ENCODE measurements at regions not wholly inside any gene's neighbourhood (a gene's known extent, or its start where the extent isn't known, plus 50 kb on each side); places are given as distances from the start of the nearest gene placed in this dataset.

GRCh38 chr16:66315210-66315825, 51.2 kb upstream of the CDH5 start:
- peak; percentile 13 to 70 (median 46) for DNase-seq (ENCODE audit: low read depth in 2 of 3, low spot score in 2 of 3)

DNA sequence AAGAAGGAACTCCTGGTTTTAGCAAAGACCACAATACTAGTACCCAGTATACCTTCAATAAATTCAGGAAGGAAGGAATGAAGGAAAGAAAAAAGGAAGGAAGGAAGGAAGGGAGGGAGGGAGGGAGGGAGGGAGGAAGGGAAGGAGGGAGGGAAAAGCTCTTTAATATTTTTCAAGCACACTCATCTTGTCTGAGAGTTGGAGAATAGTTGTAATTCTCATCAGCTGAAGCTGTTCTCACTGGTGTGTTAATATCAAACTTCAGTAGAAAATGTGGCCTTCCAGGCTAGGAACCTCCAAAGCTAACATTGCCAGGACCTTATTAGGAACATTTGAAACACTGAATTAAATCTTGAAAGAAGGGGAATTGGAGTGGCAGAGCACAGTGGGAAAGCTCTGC, 55.2 kb upstream of the CDH5 start:
- no peak for DNase-seq (ENCODE audit: low read depth in 2 of 3, low spot score in 2 of 3)

DNA sequence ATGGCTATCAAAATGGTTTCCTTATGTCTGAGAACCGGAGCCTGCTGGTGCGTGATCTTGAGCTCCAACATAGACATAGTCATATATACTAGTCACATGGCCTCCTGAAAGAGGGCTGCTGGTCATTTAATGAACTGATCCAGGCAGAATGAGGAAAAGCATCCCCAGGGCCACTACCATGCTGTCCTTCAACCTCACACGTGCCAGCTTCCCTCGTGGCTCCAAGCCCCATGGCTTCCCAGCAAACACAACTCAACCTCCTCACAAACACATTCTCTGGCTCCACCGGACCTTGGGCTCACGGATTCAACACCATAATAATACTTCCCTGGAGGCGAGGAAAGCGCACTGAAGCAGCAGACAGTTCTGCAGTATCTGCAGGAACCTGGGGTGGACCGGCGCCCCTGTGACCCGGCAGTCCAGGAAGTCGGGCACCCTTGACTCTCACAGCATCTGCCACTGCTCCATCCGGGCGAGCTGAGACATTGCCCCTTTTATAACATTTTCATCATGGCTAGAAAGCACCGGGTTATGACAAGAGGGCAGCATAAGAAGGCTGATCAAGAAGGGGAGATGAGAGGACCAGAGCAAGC, 57.2 kb upstream of the CDH5 start:
- DNase-seq (ENCODE audit: low read depth in 2 of 3, low spot score in 2 of 3), result no peak

DNA sequence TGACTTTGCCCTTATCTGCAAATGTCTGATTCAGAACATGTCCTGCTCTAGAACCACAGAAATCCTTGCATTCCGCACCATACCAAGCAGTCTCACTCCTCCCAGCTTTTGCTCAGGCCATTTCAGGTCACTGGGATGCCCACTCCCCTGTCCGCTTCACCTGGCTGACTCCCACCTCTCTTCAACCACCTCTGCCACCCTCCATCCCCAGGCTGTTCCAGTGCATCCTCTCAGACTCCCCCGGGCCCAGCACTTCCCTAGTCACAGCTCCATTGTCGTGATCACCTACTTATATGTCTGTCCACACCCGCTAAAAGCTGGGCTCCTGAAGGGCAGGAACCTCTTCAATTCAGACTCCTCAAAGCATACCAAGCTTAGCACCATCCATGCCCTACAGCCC, 58.4 kb upstream of the CDH5 start:
- no peak for DNase-seq (ENCODE audit: low read depth in 2 of 3, low spot score in 2 of 3)

DNA sequence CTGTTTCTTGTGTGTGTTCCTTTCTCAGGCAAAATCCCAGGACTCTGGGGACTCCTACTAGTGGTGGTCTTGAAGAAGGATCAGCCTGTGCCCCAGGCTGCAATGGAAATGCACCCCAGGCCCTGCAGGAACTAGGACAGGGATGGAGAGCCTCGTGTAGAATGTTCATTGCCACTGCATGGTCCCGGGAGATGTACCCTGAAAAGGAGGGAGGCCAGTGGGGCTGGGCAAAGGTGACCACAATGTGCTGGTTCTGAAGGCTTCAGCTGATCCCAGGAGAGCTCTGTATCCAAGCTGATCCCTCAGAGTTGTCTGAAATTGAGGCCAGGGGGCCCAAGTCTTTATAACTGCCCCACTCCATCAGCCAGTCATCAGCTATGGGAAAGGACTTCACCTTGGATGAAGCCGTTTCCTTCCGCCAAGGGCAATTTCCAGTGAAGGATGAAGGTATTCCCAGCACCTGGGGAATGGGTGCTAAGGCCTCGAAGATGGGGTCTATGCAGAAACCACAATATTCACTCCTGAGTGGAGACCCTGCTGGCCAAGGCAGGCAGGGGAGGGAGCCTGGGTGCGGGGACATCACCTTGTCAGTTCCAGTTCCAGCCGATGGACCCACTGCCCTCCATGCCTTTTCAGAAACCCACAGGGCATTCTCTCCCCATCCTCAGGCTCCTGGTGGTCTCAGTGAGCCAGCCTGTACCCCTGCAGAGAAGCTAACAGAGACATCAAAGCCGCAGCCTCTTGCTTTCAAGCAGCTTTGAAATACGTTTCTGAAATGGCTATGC, 59.9 kb upstream of the CDH5 start:
- DNase-seq (ENCODE audit: low read depth in 2 of 3, low spot score in 2 of 3), result no peak

GRCh38 chr16:66304961-66305360, 61.5 kb upstream of the CDH5 start:
- no peak for DNase-seq (ENCODE audit: low read depth in 2 of 3, low spot score in 2 of 3)

- no peak for DNase-seq (ENCODE audit: low read depth in 2 of 3, low spot score in 2 of 3)
These were observed 62.3 kb upstream of the CDH5 start for GRCh38 chr16:66304151-66304550.

- no peak for DNase-seq (ENCODE audit: low read depth in 2 of 3, low spot score in 2 of 3)
These were observed 66.0 kb upstream of the CDH5 start for GRCh38 chr16:66300501-66300900.

DNA sequence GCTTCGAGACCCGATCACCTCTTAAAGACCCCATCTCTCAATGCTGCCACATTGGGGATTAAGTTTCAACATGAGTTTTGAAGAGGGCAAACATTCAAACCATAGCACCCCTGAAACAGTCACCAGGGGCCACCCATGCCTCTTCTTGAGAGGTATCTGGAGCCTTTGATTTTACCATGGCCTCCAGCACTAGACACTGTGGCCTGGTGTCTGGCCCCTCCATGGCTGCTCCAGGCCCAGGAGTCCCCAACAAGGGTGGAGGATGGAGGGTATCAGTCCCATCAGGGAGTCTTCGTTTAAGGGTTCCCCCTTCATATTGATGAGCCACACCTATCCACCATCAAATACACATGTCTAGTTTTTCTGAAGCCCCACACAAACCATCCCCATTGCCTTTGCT, 66.5 kb upstream of the CDH5 start:
- no peak for DNase-seq (ENCODE audit: low read depth in 2 of 3, low spot score in 2 of 3)

DNA sequence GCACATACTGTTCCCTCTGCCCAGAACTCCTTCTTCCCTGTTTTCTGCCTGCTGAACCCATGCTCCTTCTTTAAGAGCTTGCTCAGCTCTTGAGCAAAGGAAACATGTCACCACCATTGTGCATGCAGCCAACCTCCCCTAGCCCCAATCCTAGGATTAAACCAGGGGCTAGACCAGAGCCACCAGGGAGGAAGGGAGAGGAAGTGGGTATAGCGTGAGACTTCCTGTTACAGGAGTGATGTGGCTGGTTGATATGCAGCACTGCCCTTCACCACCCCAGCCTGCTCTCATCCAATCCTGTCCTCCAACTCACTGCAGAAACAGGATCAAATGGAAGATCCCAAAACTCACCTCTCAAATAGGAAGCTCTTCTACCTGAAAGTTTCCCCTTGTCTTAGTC, 67.1 kb upstream of the CDH5 start:
- DNase-seq (ENCODE audit: low read depth in 2 of 3, low spot score in 2 of 3), result no peak

- DNase-seq (ENCODE audit: low read depth in 2 of 3, low spot score in 2 of 3), result no peak
These were observed 67.8 kb upstream of the CDH5 start for GRCh38 chr16:66298571-66299120.

DNA sequence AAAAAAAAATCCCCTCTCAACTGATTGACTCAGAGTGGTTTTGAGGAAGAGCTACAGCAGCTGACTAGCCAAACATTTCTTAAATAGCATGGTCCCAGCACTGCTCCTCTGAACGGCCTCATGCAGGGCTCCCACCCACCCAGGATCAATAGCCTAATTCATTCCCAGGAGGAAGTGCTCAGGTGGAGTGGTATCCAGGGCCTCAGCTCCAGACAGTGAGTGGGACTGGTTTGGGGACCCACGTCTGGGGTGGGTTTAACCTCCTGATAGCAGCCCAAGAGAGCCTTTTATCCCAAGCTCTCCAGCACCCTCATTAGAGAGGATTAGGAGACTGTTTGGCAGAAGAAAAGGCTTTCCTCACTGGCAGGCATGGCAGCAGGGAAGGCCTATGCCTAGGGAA, 68.5 kb upstream of the CDH5 start:
- no peak for DNase-seq (ENCODE audit: low read depth in 2 of 3, low spot score in 2 of 3)

GRCh38 chr16:66296591-66296990, 69.9 kb upstream of the CDH5 start:
- DNase-seq (ENCODE audit: low read depth in 2 of 3, low spot score in 2 of 3), result no peak

DNA sequence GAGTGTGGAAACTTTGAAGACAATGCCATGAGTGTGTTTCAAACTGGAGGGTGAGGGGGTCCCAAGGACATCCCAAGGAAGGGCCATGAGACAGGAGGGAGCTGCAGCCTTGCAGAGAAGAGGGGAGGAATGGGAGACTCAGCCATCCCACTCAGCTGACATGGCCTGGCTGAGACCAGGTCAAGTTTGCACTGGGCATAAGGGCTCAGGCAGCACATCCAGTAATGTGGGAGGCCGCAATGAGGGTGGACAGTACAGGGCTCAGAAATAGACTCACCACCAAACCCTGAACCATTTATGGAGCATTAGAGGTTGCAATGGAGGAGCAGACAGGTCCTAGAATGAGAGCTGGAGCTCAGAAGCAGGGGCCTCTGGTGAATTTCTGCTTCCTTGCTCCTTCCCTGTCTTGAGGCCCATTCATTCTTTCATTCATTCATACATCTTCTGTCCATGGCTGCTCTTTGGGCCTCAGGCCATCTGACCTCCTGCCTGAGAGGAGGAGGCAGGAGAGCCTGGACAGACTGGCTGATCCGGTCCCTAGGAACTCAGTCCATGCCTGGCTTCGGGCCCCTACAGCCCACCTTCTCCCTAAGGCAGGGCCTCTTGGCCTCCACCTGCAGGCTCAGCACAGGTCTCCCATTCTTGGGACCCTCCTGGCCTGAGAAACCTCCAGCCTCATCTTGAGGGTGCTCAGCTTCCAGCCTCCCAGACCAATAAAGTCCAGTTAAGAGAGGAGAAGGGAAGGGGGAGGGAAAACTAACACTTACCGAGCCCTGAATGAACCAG, 70.5 kb upstream of the CDH5 start:
- DNase-seq (ENCODE audit: low read depth in 2 of 3, low spot score in 2 of 3), result no peak

GRCh38 chr16:66295213-66295612, 71.3 kb upstream of the CDH5 start:
- DNase-seq (ENCODE audit: low read depth in 2 of 3, low spot score in 2 of 3), result no peak

DNA sequence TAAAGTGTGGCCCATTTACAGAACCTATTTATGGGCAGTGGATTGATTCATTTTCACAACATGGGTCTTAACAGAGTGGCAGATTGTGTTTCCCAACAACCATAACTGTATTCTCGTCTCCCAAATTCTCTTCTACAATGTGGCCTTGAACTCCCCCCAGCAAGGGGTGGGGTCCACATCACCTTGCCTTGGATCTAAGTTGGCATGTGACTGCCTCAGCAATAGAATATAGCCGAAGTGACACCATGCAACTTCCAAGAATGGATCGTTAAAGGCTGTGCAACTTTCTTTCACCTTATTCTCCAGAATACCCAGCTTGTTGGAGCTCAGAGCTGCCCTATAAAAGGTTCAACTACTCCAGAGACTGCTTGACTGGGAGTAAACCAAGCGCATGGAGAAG, 72.0 kb upstream of the CDH5 start:
- no peak for DNase-seq (ENCODE audit: low read depth in 2 of 3, low spot score in 2 of 3)

DNA sequence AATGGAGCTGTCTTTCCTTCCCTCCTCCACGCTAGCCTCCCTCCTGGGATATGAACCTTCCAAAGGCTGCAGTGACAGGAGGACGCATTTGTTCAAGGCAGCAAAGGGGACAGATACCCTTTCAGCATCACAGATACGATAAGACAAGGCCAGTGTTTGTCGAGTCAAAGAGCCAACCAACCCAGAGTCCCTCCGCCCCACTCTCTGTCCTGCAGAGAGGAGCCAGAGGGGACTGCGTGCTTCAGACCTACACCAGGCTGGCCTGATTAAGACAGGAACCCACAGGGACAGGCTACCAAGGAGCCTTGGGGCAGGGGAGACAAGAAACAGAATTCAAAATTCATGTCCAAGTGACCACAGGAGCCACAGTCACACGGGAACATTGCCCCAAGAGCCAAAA, 72.6 kb upstream of the CDH5 start:
- no peak for DNase-seq (ENCODE audit: low read depth in 2 of 3, low spot score in 2 of 3)

GRCh38 chr16:66293207-66293735, 73.2 kb upstream of the CDH5 start:
- DNase-seq (ENCODE audit: low read depth in 2 of 3, low spot score in 2 of 3), result no peak

DNA sequence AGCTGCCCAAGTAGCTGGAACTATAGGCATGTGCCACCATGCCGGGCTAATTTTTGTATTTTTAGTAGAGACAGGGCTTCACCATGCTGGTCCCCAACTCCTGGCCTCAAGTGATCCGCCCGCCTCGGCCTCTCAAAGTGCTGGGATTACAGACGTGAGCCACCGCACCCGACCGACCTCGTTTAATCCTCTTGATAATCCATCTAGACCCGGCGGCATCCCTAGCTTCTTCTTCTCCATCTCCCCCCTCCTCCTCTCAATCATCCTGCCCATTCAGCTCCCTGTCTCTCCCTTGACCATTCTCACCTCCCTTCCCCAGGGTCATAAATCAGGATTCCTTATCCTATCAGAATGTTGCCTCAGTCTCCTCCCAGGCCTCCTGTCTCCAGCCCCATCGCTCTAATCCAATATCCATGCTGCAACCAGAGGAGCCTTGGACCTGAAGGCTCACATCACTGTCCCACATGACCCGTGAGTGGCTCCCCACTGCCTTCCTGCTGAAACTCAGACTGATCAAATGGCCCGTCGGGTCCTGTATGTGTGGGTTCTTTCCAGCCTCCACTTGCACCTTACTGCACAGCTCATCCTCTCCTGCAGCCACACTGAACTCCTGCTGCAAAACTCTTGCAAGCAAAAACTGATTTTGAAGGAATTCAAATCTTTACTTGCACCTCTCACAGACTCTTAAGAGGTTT, 74.1 kb upstream of the CDH5 start:
- DNase-seq (ENCODE audit: low read depth in 2 of 3, low spot score in 2 of 3), result no peak

GRCh38 chr16:66291833-66292232, 74.7 kb upstream of the CDH5 start:
- DNase-seq (ENCODE audit: low read depth in 2 of 3, low spot score in 2 of 3), result no peak

All from hematopoietic multipotent progenitor cell (in vitro differentiated cells).